ENCODE measurements at regions not wholly inside any gene's neighbourhood (a gene's known extent, or its start where the extent isn't known, plus 50 kb on each side); places are given as distances from the start of the nearest gene placed in this dataset.

- Histone ChIP-seq H3K4me1 (ENCODE audit: insufficient read depth) (no peaks in the 10 kb centered on the region), H3K27me3 (no peaks in the 10 kb centered on the region), H3K79me2 (no peaks in the 10 kb centered on the region), H4K20me1 (ENCODE audit: insufficient read depth, poor library complexity, severe bottlenecking) (no peaks in the 10 kb centered on the region), H3K9me3 (ENCODE audit: low read depth) (no peaks in the 10 kb centered on the region), H3K27ac (no peak overlapping the region), H2AFZ (no peak overlapping the region), H3K36me3 (replicated peaks; ENCODE audit: insufficient read depth, low read depth) (no peaks in the 10 kb centered on the region), H3K4me3 (no peak overlapping the region), H3K9me2 (replicated peaks; ENCODE audit: insufficient read depth) (no peaks in the 10 kb centered on the region), H3K4me2 (no peak overlapping the region)
- DNase-seq (ENCODE audit: low spot score), result no peak
- no peak for TF ChIP-seq EZH2phosphoT487 (IDR thresholded peaks at IDR 0.05; ENCODE audit: low read depth, severe bottlenecking, unreplicated experiment)
- no peak for TF ChIP-seq CTCF (IDR thresholded peaks at IDR 0.05; ENCODE audit: poor library complexity)
- TF ChIP-seq EZH2 (IDR thresholded peaks at IDR 0.05; ENCODE audit: borderline replicate concordance), result no peak
- WGBS (ENCODE audit: low lambda C conversion rate, missing lambda C conversion rate), result 94% methylated on average over 5 of the region's 5 CpGs
Observed at GRCh38 chr12:42935090-42935489, 345.5 kb upstream of the PRICKLE1 start.

- H3K36me3 ChIP-seq (replicated peaks; ENCODE audit: insufficient read depth, low read depth), result no peaks in the 10 kb centered on the region
- H3K9me2 ChIP-seq (replicated peaks; ENCODE audit: insufficient read depth), result no peaks in the 10 kb centered on the region
- peak; percentile 17 for DNase-seq (ENCODE audit: low spot score)
- H3K9me3 ChIP-seq (ENCODE audit: low read depth), result no peaks in the 10 kb centered on the region
- H3K27me3 ChIP-seq, result no peaks in the 10 kb centered on the region
- peak overlapping the region; percentile 50 for H3K27ac ChIP-seq
- no peak overlapping the region for H3K4me3 ChIP-seq
- H3K4me1 ChIP-seq (ENCODE audit: insufficient read depth), result no peaks in the 10 kb centered on the region
- H4K20me1 ChIP-seq (ENCODE audit: insufficient read depth, poor library complexity, severe bottlenecking), result no peaks in the 10 kb centered on the region
- no peak for TF ChIP-seq EZH2 (IDR thresholded peaks at IDR 0.05; ENCODE audit: borderline replicate concordance)
- TF ChIP-seq CTCF (IDR thresholded peaks at IDR 0.05; ENCODE audit: poor library complexity), result no peak
- TF ChIP-seq EZH2phosphoT487 (IDR thresholded peaks at IDR 0.05; ENCODE audit: low read depth, severe bottlenecking, unreplicated experiment), result no peak
- H3K79me2 ChIP-seq, result no peaks in the 10 kb centered on the region
- peak overlapping the region; percentile 22 for H3K4me2 ChIP-seq
- no peak overlapping the region for H2AFZ ChIP-seq
- WGBS (ENCODE audit: low lambda C conversion rate, missing lambda C conversion rate), result 53% methylated on average over 6 of the region's 6 CpGs
Observed at GRCh38 chr12:42933461-42934081, 344.0 kb upstream of the PRICKLE1 start.

GRCh38 chr12:42932936-42933335 is 343.4 kb upstream of the PRICKLE1 start:
- peak overlapping the region; percentile 36 for H3K27ac ChIP-seq
- TF ChIP-seq EZH2 (IDR thresholded peaks at IDR 0.05; ENCODE audit: borderline replicate concordance) (no peak), CTCF (IDR thresholded peaks at IDR 0.05; ENCODE audit: poor library complexity) (no peak)
- H4K20me1 ChIP-seq (ENCODE audit: insufficient read depth, poor library complexity, severe bottlenecking), result no peaks in the 10 kb centered on the region
- DNase-seq (ENCODE audit: low spot score), result no peak
- no peak overlapping the region for H3K4me3 ChIP-seq
- WGBS (ENCODE audit: low lambda C conversion rate, missing lambda C conversion rate), result 61% methylated on average over 5 of the region's 5 CpGs
- peak overlapping the region; percentile 22 for H3K4me2 ChIP-seq
- no peaks in the 10 kb centered on the region for H3K79me2 ChIP-seq
- H3K9me3 ChIP-seq (ENCODE audit: low read depth), result no peaks in the 10 kb centered on the region
- no peaks in the 10 kb centered on the region for H3K36me3 ChIP-seq (replicated peaks; ENCODE audit: insufficient read depth, low read depth)
- H3K27me3 ChIP-seq, result no peaks in the 10 kb centered on the region
- H2AFZ ChIP-seq, result no peak overlapping the region
- H3K4me1 ChIP-seq (ENCODE audit: insufficient read depth), result no peaks in the 10 kb centered on the region
- H3K9me2 ChIP-seq (replicated peaks; ENCODE audit: insufficient read depth), result no peaks in the 10 kb centered on the region

- no peaks in the 10 kb centered on the region for H3K79me2 ChIP-seq
- H3K27ac ChIP-seq, result no peak overlapping the region
- peaks cover 32% of the 10 kb centered on the region for H3K4me1 ChIP-seq (ENCODE audit: insufficient read depth)
- DNase-seq (ENCODE audit: low spot score), result no peak
- no peaks in the 10 kb centered on the region for H4K20me1 ChIP-seq (ENCODE audit: insufficient read depth, poor library complexity, severe bottlenecking)
- no peak overlapping the region for H2AFZ ChIP-seq
- no peak overlapping the region for H3K4me2 ChIP-seq
- no peaks in the 10 kb centered on the region for H3K9me3 ChIP-seq (ENCODE audit: low read depth)
- TF ChIP-seq EZH2 (IDR thresholded peaks at IDR 0.05; ENCODE audit: borderline replicate concordance) (no peak), EZH2phosphoT487 (IDR thresholded peaks at IDR 0.05; ENCODE audit: low read depth, severe bottlenecking, unreplicated experiment) (no peak), CTCF (IDR thresholded peaks at IDR 0.05; ENCODE audit: poor library complexity) (no peak)
- no peaks in the 10 kb centered on the region for H3K36me3 ChIP-seq (replicated peaks; ENCODE audit: insufficient read depth, low read depth)
- no peaks in the 10 kb centered on the region for H3K9me2 ChIP-seq (replicated peaks; ENCODE audit: insufficient read depth)
- no peaks in the 10 kb centered on the region for H3K27me3 ChIP-seq
- H3K4me3 ChIP-seq, result no peak overlapping the region
Observed at GRCh38 chr12:42926232-42926631, 336.7 kb upstream of the PRICKLE1 start.
